ENCODE measurements at regions not wholly inside any gene's neighbourhood (a gene's known extent, or its start where the extent isn't known, plus 50 kb on each side); places are given as distances from the start of the nearest gene placed in this dataset.

DNA sequence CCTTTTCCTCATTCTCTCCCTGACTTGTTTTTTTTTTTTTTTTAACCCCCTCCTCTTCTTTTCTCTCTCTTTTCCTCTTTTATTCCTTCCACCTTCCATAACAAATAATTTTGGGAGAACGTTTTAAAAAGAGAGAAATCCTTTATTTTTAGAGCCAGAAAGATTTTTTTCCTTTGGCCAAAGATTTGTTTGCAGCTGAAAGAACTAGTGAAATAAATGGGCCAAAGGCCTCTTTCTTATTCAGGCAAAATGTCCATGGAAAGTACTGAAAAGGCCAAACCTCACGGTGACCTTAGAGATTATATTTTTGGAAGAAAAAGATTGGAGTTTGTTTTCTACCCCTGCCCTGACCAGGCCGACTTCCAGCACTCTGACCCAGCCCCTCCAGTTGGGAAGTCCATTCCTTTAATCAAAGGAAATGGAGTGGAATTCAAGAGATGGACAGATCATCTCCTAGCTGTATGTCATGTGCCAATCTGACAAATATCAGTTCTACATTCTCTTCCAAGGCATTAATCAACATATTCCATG lies 214.3 kb upstream of the ADAMTS9 start:
- no peak overlapping the region for H3K27ac Mint-ChIP-seq
- H3K4me3 Mint-ChIP-seq: no peak overlapping the region
- no peaks in the 10 kb centered on the region for H3K4me1 Mint-ChIP-seq (ENCODE audit: low read depth)
- no peaks in the 10 kb centered on the region for H3K27me3 Mint-ChIP-seq
- H3K36me3 Mint-ChIP-seq (ENCODE audit: low read depth): no peaks in the 10 kb centered on the region
- no peak for ATAC-seq
- ChIA-PET POLR2A (no interaction called here), CTCF (no interaction called here)
- TF ChIP-seq, protein P1, sequence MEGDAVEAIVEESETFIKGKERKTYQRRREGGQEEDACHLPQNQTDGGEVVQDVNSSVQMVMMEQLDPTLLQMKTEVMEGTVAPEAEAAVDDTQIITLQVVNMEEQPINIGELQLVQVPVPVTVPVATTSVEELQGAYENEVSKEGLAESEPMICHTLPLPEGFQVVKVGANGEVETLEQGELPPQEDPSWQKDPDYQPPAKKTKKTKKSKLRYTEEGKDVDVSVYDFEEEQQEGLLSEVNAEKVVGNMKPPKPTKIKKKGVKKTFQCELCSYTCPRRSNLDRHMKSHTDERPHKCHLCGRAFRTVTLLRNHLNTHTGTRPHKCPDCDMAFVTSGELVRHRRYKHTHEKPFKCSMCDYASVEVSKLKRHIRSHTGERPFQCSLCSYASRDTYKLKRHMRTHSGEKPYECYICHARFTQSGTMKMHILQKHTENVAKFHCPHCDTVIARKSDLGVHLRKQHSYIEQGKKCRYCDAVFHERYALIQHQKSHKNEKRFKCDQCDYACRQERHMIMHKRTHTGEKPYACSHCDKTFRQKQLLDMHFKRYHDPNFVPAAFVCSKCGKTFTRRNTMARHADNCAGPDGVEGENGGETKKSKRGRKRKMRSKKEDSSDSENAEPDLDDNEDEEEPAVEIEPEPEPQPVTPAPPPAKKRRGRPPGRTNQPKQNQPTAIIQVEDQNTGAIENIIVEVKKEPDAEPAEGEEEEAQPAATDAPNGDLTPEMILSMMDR (IDR thresholded peaks at IDR 0.05): no peak
- peaks cover 1% of the 10 kb centered on the region for H3K9me3 Mint-ChIP-seq
- no peak for DNase-seq
- intact Hi-C loops (cut with micrococcal nuclease): no loop called here

DNA sequence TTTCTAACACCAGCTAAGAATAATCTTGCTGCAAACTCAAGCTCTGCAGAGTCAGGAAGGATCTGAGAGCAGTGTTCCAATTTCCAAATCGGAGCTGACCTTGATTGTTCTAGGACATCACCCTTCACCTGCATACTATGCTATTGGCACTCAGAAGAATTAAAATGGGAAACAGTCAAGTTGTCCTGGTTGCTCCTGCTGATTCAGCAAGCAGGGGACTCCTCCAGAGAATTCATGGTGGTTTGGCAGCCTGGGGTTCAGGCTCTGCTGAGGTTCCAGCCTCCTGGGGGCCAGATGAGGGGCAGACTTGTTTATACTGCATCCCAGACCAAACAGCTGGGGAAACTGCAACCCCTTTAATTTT lies 213.7 kb upstream of the ADAMTS9 start:
- H3K4me3 Mint-ChIP-seq: no peak overlapping the region
- CTCF ChIA-PET: no interaction called here
- ATAC-seq: no peak
- no peak overlapping the region for H3K27ac Mint-ChIP-seq
- H3K27me3 Mint-ChIP-seq: no peaks in the 10 kb centered on the region
- no peaks in the 10 kb centered on the region for H3K4me1 Mint-ChIP-seq (ENCODE audit: low read depth)
- intact Hi-C loops (cut with micrococcal nuclease): no loop called here
- peaks cover 1% of the 10 kb centered on the region for H3K9me3 Mint-ChIP-seq
- no peaks in the 10 kb centered on the region for H3K36me3 Mint-ChIP-seq (ENCODE audit: low read depth)
- DNase-seq: no peak
- TF ChIP-seq, protein P1 (IDR thresholded peaks at IDR 0.05): no peak
- POLR2A ChIA-PET: no interaction called here

DNA sequence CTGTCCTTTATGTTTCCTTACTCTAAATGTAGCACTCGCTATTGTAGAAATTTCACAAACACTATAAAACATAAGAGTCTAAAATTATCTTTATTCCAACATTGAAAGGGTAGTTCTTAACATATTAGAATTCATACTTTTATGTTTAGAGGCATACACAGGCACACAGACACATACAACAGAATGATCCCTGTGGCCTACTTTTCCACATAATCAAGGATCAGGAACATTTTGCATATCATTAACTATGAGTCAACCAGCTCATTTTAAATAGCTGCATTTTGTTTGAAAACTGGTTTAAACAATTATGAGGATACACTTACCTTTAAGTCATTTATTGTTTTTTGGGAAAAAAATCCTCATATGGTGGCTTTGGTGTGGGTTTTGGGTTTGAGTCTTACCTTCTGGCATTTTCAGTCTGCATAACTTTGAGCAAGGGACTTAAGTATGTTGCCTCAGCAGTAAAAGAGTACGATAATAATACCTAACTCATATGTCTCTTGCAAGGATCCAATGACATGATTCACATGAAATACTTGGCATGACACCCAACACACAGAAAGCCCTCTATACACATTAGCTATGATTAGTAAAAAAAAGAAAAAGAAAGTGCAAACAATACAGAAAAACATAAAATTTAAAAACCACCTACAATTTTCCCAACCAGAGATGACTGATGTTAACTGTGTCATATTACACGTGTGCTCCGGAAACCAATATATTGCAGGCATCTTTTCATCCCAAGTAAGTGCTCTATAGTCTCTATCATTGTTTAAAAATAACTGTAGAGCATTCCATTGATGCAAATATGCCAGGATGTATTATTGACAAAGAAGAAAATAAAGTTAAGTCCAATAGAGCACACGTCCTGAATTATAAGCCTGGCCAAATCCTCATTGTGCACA lies 213.1 kb upstream of the ADAMTS9 start:
- ATAC-seq (no peak), DNase-seq (no peak)
- ChIA-PET CTCF (no interaction called here), POLR2A (no interaction called here)
- Mint-ChIP-seq H3K4me3 (no peak overlapping the region), H3K9me3 (peaks cover 1% of the 10 kb centered on the region), H3K4me1 (ENCODE audit: low read depth) (no peaks in the 10 kb centered on the region), H3K27me3 (no peaks in the 10 kb centered on the region), H3K27ac (no peak overlapping the region), H3K36me3 (ENCODE audit: low read depth) (no peaks in the 10 kb centered on the region)
- intact Hi-C loops (cut with micrococcal nuclease): no loop called here
- TF ChIP-seq, protein P1 (IDR thresholded peaks at IDR 0.05): no peak

DNA sequence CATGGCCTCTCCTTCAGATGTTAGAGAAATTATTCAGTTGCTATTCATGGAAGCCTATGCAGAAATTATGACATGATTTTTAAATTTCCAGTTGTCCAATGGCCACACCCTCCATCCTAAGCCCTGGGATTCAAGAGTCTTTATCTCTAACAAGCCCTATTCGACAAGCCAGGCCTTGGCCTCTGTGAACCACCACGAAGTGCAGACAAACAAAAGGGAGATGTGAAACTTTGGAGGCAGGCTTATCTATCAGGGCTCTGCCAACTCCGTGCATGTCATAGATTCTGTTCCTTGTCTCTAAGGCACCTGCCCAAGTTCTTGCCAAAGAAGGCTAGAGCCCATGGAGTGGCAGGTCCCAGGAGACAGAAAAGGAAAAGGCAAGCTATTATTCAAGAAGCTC lies 212.4 kb upstream of the ADAMTS9 start:
- intact Hi-C loops (cut with micrococcal nuclease): no loop called here
- Mint-ChIP-seq H3K9me3 (peaks cover 1% of the 10 kb centered on the region), H3K4me1 (ENCODE audit: low read depth) (no peaks in the 10 kb centered on the region), H3K27me3 (no peaks in the 10 kb centered on the region), H3K36me3 (ENCODE audit: low read depth) (no peaks in the 10 kb centered on the region), H3K27ac (no peak overlapping the region), H3K4me3 (no peak overlapping the region)
- TF ChIP-seq, protein P1 (IDR thresholded peaks at IDR 0.05): no peak
- CTCF ChIA-PET: no interaction called here
- DNase-seq: no peak
- no peak for ATAC-seq
- POLR2A ChIA-PET: no interaction called here

DNA sequence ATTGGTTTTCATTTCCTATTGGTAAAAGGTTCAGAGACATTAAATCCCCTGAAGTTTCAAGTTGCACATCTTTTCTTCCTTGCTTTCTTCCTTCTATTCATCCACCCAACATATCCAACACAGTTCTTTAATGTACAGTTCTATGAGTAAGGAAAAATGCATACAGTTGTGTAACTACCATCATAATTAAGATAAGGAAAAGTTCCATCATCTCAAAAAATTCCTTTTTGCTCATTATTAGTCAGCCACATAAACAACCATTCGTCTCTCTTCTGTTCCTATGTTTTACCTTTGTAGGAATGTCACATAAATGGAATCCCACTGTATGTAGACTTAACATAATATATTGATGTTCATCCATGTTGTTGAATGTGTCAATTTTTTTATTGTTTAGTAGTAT lies 211.1 kb upstream of the ADAMTS9 start:
- Mint-ChIP-seq H3K27me3 (no peaks in the 10 kb centered on the region), H3K4me1 (ENCODE audit: low read depth) (no peaks in the 10 kb centered on the region), H3K27ac (no peak overlapping the region), H3K9me3 (peaks cover 1% of the 10 kb centered on the region), H3K4me3 (no peak overlapping the region), H3K36me3 (ENCODE audit: low read depth) (no peaks in the 10 kb centered on the region)
- no peak for ATAC-seq
- DNase-seq: no peak
- ChIA-PET POLR2A (no interaction called here), CTCF (no interaction called here)
- intact Hi-C loops (cut with micrococcal nuclease): no loop called here
- TF ChIP-seq, protein P1 (IDR thresholded peaks at IDR 0.05): no peak
